ENCODE measurements at regions not wholly inside any gene's neighbourhood (a gene's known extent, or its start where the extent isn't known, plus 50 kb on each side); places are given as distances from the start of the nearest gene placed in this dataset.
"Not testable (repeated sequence)": the region's sequence is repeated elsewhere in the genome, so short reads cannot be mapped to it uniquely, and the experiment has no call there.

- TF ChIP-seq CTCF (IDR thresholded peaks at IDR 0.05; ENCODE audit: borderline replicate concordance, insufficient read depth, low read depth, low read length), result no peak
- no peak overlapping the region for H3K4me3 ChIP-seq (ENCODE audit: low read depth, low read length)
Measured at GRCh38 chr2:17136877-17137276, 381.4 kb downstream of the RAD51AP2 start.

- H3K4me3 ChIP-seq (ENCODE audit: low read depth, low read length), result no peak overlapping the region
- no peak for TF ChIP-seq CTCF (IDR thresholded peaks at IDR 0.05; ENCODE audit: borderline replicate concordance, insufficient read depth, low read depth, low read length)
Measured at GRCh38 chr2:17136231-17136630, 382.0 kb downstream of the RAD51AP2 start.

GRCh38 chr2:17135619-17136018 is 382.6 kb downstream of the RAD51AP2 start:
- H3K4me3 ChIP-seq (ENCODE audit: low read depth, low read length), result no peak overlapping the region
- no peak for TF ChIP-seq CTCF (IDR thresholded peaks at IDR 0.05; ENCODE audit: borderline replicate concordance, insufficient read depth, low read depth, low read length)

- H3K4me3 ChIP-seq (ENCODE audit: low read depth, low read length), result no peak overlapping the region
- no peak for TF ChIP-seq CTCF (IDR thresholded peaks at IDR 0.05; ENCODE audit: borderline replicate concordance, insufficient read depth, low read depth, low read length)
Measured at GRCh38 chr2:17133052-17133671, 385.1 kb downstream of the RAD51AP2 start.

GRCh38 chr2:17130627-17131026 is 387.6 kb downstream of the RAD51AP2 start:
- not testable (repeated sequence) for H3K4me3 ChIP-seq (ENCODE audit: low read depth, low read length)

- no peak for TF ChIP-seq CTCF (IDR thresholded peaks at IDR 0.05; ENCODE audit: borderline replicate concordance, insufficient read depth, low read depth, low read length)
Measured at GRCh38 chr2:17125989-17126620, 392.1 kb downstream of the RAD51AP2 start.

GRCh38 chr2:17124575-17125318 is 393.5 kb downstream of the RAD51AP2 start:
- no peak overlapping the region for H3K4me3 ChIP-seq (ENCODE audit: low read depth, low read length)
- no peak for TF ChIP-seq CTCF (IDR thresholded peaks at IDR 0.05; ENCODE audit: borderline replicate concordance, insufficient read depth, low read depth, low read length)

More at GRCh38 chr2:17125989-17126620, 392.1 kb downstream of the RAD51AP2 start:
- H3K4me3 ChIP-seq (ENCODE audit: low read depth, low read length), result no peak overlapping the region
